Neuronal stem cell (in vitro differentiated cells): ENCODE measurements at regions not wholly inside any gene's neighbourhood (a gene's known extent, or its start where the extent isn't known, plus 50 kb on each side); places are given as distances from the start of the nearest gene placed in this dataset.
"Not testable (repeated sequence)": the region's sequence is repeated elsewhere in the genome, so short reads cannot be mapped to it uniquely, and the experiment has no call there.

Source experiments
- DNase-seq: peaks from one replicate; pipeline ENCODE4 v3.0.0-alpha.2; 2013; ENCODE audit warnings: low spot score
- H2AFZ ChIP-seq: one replicate; pipeline ENCODE4 v1.6.1; 2013; ENCODE audit warnings: mild to moderate bottlenecking, low read length, inconsistent platforms
- H2AK5ac ChIP-seq: 2 replicates; pipeline ENCODE4 v1.6.1; 2013; ENCODE audit warnings: low read depth, mild to moderate bottlenecking, inconsistent platforms, low read length, moderate library complexity, mixed read lengths
- H2BK120ac ChIP-seq: 2 replicates; pipeline ENCODE4 v1.6.1; 2013; ENCODE audit warnings: low read depth, mild to moderate bottlenecking, inconsistent platforms, low read length, moderate library complexity, mixed read lengths
- H2BK12ac ChIP-seq: one replicate; pipeline ENCODE4 v1.6.1; 2013; ENCODE audit warnings: low read length, inconsistent platforms
- H2BK15ac ChIP-seq: 2 replicates; pipeline ENCODE4 v1.6.1; 2013; ENCODE audit warnings: mild to moderate bottlenecking, low read length, inconsistent platforms, mixed read lengths
- H2BK5ac ChIP-seq: one replicate; pipeline ENCODE4 v1.6.1; 2013; ENCODE audit warnings: inconsistent platforms, mild to moderate bottlenecking, low read length, moderate library complexity
- H3K14ac ChIP-seq: one replicate; pipeline ENCODE4 v1.6.1; 2013; ENCODE audit warnings: low read length, inconsistent platforms
- H3K18ac ChIP-seq: 2 replicates; pipeline ENCODE4 v1.6.1; 2013; ENCODE audit warnings: low read length, inconsistent platforms
- H3K23ac ChIP-seq: 2 replicates; pipeline ENCODE4 v1.6.1; 2013; ENCODE audit warnings: low read depth, mild to moderate bottlenecking, mixed read lengths, low read length, inconsistent platforms; ENCODE audit not compliant: poor library complexity
- H3K27ac ChIP-seq: replicated peaks from 3 replicates; pipeline ENCODE4 v1.5.1; 2013; ENCODE audit warnings: low read length, inconsistent platforms
- H3K27me3 ChIP-seq, 3 experiments: 2 replicates each; pipeline ENCODE4 v1.6.1; 2013; ENCODE audit warnings: low read length in 3 of 3, mild to moderate bottlenecking in 2 of 3, inconsistent platforms in 1 of 3, low read depth in 1 of 3, mixed read lengths in 1 of 3, moderate library complexity in 1 of 3; ENCODE audit not compliant: control insufficient read depth in 3 of 3, insufficient read depth in 3 of 3
- H3K36me3 ChIP-seq, 2 donors: replicated peaks in 1 of 2; 2 replicates each; pipeline ENCODE4 v1.6.1; 2013; ENCODE audit warnings: low read length in 2 of 2; ENCODE audit not compliant: control insufficient read depth in 2 of 2, insufficient read depth in 2 of 2
- H3K4ac ChIP-seq: 2 replicates; pipeline ENCODE4 v1.6.1; 2013; ENCODE audit warnings: inconsistent platforms, mild to moderate bottlenecking, low read length, moderate library complexity
- H3K4me1 ChIP-seq, 2 donors: 1 replicate in 1 of 2; 2 replicates in 1 of 2; pipeline ENCODE4 v1.6.1; 2013; ENCODE audit warnings: low read length in 2 of 2, low read depth in 1 of 2; ENCODE audit not compliant: control insufficient read depth in 2 of 2, insufficient read depth in 1 of 2
- H3K4me2 ChIP-seq: one replicate; pipeline ENCODE4 v1.6.1; 2013; ENCODE audit warnings: mild to moderate bottlenecking, low read length, inconsistent platforms; ENCODE audit not compliant: insufficient read depth, poor library complexity, severe bottlenecking
- H3K4me3 ChIP-seq, 2 donors: 2 replicates each; pipeline ENCODE4 v1.5.1; 2013; ENCODE audit warnings: low read length in 2 of 2, mild to moderate bottlenecking in 2 of 2, inconsistent platforms in 1 of 2, moderate library complexity in 1 of 2
- H3K79me1 ChIP-seq: one replicate; pipeline ENCODE4 v1.6.1; 2013; ENCODE audit warnings: low read depth, mild to moderate bottlenecking, inconsistent platforms, low read length, moderate library complexity
- H3K9ac ChIP-seq: one replicate; pipeline ENCODE4 v1.6.1; 2013; ENCODE audit warnings: mild to moderate bottlenecking, low read depth, low read length, inconsistent platforms; ENCODE audit not compliant: poor library complexity
- H3K9me3 ChIP-seq, 2 donors: replicated peaks in 1 of 2; 2 replicates each; pipeline versions ENCODE3 to v1.6.1; 2013; ENCODE audit warnings: low read length in 2 of 2, mild to moderate bottlenecking in 2 of 2, inconsistent platforms in 1 of 2, low read depth in 1 of 2, mixed read lengths in 1 of 2, moderate library complexity in 1 of 2; ENCODE audit not compliant: control insufficient read depth in 2 of 2, insufficient read depth in 1 of 2
- H4K8ac ChIP-seq: one replicate; pipeline ENCODE4 v1.6.1; 2013; ENCODE audit warnings: low read depth, mild to moderate bottlenecking, inconsistent platforms, low read length, moderate library complexity
- H4K91ac ChIP-seq: one replicate; pipeline ENCODE4 v1.6.1; 2013; ENCODE audit warnings: low read length, low read depth, mild to moderate bottlenecking, inconsistent platforms; ENCODE audit not compliant: poor library complexity
- WGBS, 2 donors: extraction: QIAGEN DNeasy Blood & Tissue Kit; methylation state at CpG; one replicate each; pipeline ENCODE4 v1.1.7; 2013; ENCODE audit warnings: missing lambda C conversion rate in 2 of 2, mixed read lengths in 1 of 2; ENCODE audit not compliant: insufficient read length in 2 of 2, insufficient replicate concordance in 1 of 2; ENCODE audit errors: extremely low coverage in 2 of 2; 5-methylcytosine and 5-hydroxymethylcytosine counted together

DNA sequence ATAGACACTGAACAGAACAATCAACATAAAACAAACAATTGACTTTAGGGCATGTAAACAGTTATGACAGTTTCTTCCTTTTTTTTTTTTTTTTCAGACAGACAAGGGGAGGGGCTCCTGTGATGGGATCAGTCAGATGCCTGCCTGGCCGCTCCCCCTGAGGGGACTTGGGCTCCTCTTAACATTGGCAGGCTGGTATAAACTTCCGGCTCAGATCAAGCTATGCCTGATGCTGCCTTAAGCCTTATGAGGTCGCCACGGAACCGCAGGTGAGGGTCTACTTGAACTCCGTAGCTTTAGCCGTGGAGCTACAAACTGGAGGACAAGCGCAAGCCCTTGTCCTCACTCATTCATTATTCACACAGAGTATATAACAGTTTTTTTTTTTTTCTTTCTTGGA is 115.8 kb downstream of the UNC93B1 start:
- H3K36me3 ChIP-seq, H3K14ac ChIP-seq, DNase-seq, H2BK5ac ChIP-seq, H3K4me2 ChIP-seq, H2BK15ac ChIP-seq, H3K18ac ChIP-seq, H3K23ac ChIP-seq, H3K9ac ChIP-seq, H4K8ac ChIP-seq, H3K27me3 ChIP-seq, H3K79me1 ChIP-seq, H3K27ac ChIP-seq, H4K91ac ChIP-seq, H3K4me3 ChIP-seq, H3K9me3 ChIP-seq, H2BK120ac ChIP-seq, H2BK12ac ChIP-seq, H2AK5ac ChIP-seq, H3K4me1 ChIP-seq, H3K4ac ChIP-seq, H2AFZ ChIP-seq: not testable (repeated sequence)
- no CpG with 5 or more reads among the region's 8 CpGs for WGBS, 2 donors

DNA sequence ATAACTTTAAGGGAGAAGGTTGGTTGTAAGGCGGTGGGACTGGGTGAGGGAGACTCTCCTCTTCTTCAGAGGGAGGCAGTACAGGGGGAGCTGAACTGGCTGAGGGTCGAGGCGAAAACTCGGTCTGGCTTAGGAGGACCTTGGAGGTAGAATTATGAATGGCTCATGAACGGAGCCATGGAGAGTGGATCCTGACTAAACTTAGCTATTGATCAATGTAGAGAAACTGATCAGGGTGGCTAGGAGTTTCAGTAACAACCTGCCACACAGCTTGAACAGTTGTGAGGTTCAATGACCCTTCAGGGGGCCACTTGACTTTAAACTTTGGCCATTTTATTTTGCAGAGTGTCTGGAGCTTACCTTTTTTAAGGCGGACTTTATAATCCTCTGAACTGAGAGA is 117.2 kb downstream of the UNC93B1 start:
- not testable (repeated sequence) for H2BK15ac ChIP-seq, H3K14ac ChIP-seq, H3K27ac ChIP-seq, H2BK5ac ChIP-seq, H3K4me1 ChIP-seq, H3K9me3 ChIP-seq, H3K27me3 ChIP-seq, DNase-seq, H3K9ac ChIP-seq, H3K4ac ChIP-seq, H3K79me1 ChIP-seq, H2BK12ac ChIP-seq, H3K4me2 ChIP-seq, H2AFZ ChIP-seq, H3K4me3 ChIP-seq, H3K18ac ChIP-seq, H2BK120ac ChIP-seq, H3K36me3 ChIP-seq, H4K91ac ChIP-seq, H3K23ac ChIP-seq, H4K8ac ChIP-seq, H2AK5ac ChIP-seq
- WGBS, 2 donors: no CpG with 5 or more reads among the region's 6 CpGs

DNA sequence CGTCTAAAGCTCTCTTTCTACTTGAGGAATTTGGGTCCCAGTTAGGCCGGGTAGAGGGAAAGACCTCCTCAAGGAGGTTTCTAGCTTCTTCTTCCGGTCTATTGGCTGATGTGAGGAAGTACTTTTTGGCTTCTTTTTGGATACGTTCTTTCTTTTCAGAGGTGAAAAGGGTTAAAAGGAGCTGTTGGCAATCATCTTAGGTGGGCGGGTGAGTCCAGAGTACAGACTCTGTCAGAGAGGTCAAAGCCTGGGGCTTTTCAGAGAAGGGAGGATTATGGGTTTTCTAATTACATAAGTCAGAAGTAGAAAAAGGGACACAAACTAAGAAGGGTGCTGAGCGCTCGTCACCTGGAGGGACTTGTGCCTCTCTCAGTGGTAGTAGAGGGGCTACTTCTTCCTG is 117.7 kb downstream of the UNC93B1 start:
- not testable (repeated sequence) for H2BK12ac ChIP-seq

DNA sequence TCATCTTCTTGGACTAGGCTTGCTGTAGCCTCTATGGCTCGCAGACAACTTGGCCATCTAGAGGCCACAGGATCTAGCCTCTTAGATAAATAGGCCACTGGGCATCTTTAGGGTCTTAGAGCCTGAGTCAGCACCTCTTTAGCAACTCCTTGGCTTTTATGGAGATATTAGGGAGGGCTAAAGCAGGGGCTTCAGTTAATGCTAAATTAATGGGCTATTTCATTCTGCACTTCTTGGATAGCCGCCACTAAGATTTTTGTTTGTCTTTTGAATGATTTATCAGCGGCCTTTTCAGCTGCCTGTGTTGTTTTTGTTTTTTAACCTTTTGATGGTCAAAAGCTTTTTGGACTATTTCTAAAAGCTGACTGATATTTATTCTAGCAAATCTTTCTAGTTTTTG is 118.3 kb downstream of the UNC93B1 start:
- not testable (repeated sequence) for H2BK5ac ChIP-seq, H3K14ac ChIP-seq, DNase-seq, H3K27ac ChIP-seq, H2AK5ac ChIP-seq, H3K27me3 ChIP-seq, H2AFZ ChIP-seq, H2BK12ac ChIP-seq, H2BK120ac ChIP-seq, H4K91ac ChIP-seq, H3K4ac ChIP-seq, H2BK15ac ChIP-seq, H3K23ac ChIP-seq, H3K4me2 ChIP-seq, H3K18ac ChIP-seq, H3K4me3 ChIP-seq, H3K9ac ChIP-seq, H3K9me3 ChIP-seq, H4K8ac ChIP-seq, H3K4me1 ChIP-seq, H3K36me3 ChIP-seq, H3K79me1 ChIP-seq
- no CpG with 5 or more reads among the region's 3 CpGs for WGBS, 2 donors

More for the DNA sequence above, 117.7 kb downstream of the UNC93B1 start:
- no CpG with 5 or more reads among the region's 7 CpGs for WGBS, 2 donors
- H2BK120ac ChIP-seq, H3K36me3 ChIP-seq, H3K9ac ChIP-seq, H3K18ac ChIP-seq, H3K9me3 ChIP-seq, H2BK15ac ChIP-seq, H3K4me2 ChIP-seq, H3K14ac ChIP-seq, H3K79me1 ChIP-seq, H4K91ac ChIP-seq, H3K27me3 ChIP-seq, H3K4ac ChIP-seq, H2AFZ ChIP-seq, H3K4me1 ChIP-seq, H3K23ac ChIP-seq, H2BK5ac ChIP-seq, H2AK5ac ChIP-seq, DNase-seq, H3K4me3 ChIP-seq, H4K8ac ChIP-seq, H3K27ac ChIP-seq: not testable (repeated sequence)
